ENCODE measurements at regions not wholly inside any gene's neighbourhood (a gene's known extent, or its start where the extent isn't known, plus 50 kb on each side); places are given as distances from the start of the nearest gene placed in this dataset.
A peak's percentile ranks its signal among the peaks of the same experiment; 100 is the strongest.

DNA sequence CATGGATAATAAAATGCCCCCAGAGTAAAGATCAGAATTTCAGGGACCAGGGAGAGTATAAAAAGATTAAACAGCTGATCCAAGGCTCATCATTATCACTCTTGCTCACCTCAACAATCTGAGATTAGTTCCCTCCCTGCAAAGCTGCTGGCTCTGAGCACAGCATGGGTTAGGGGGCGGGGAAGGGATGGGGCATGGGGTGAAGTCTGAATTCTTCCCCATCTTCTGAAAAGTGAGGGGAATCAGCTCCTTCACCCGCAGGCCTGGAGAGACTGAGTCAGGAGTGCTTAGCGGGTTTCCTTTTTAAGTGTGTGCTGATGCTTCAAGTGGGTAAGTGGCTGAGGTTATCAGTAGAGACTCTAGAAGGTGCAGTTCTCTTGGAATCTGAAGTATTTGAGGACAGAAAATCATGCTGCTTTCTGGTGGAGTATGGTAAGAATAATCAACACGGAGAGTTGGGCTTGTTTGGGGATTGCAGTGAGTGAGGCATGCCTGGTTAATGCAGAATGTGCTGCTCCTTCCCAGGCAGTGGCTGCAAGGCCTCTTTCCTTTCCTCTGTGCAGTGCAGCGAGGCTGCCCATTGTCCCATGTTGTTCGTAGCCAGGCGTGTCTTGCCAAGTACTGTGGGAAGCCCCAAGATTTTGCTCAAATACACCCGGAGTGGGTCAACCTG lies 59.2 kb upstream of the TRAK1 start:
- Mint-ChIP-seq H3K4me1 (peaks cover 63% of the 10 kb centered on the region), H3K4me3 (peak overlapping the region; percentile 37), H3K36me3 (peaks cover 28% of the 10 kb centered on the region), H3K9me3 (peaks cover 8% of the 10 kb centered on the region), H3K27me3 (ENCODE audit: insufficient read depth, low read depth) (peaks cover 19% of the 10 kb centered on the region), H3K27ac (peak overlapping the region; percentile 99)
- H3K4me1 ChIP-seq, result peaks cover 28% of the 10 kb centered on the region
- H3K27ac ChIP-seq, result peak overlapping the region; percentile 66
- peaks cover 67% of the 10 kb centered on the region for H3K79me2 ChIP-seq (ENCODE audit: low read depth)
- H3K36me3 ChIP-seq, result no peaks in the 10 kb centered on the region
- DNase-seq (ENCODE audit: low spot score), result peak; percentile 59
- no peak overlapping the region for H2AFZ ChIP-seq (replicated peaks)
- H3K4me3 ChIP-seq, result peak overlapping the region; percentile 0
- no peaks in the 10 kb centered on the region for H3K9me3 ChIP-seq (ENCODE audit: low read depth)
- peaks cover 43% of the 10 kb centered on the region for H4K20me1 ChIP-seq (ENCODE audit: low read depth)
- peak overlapping the region; percentile 55 for H3K4me2 ChIP-seq
- peaks cover 24% of the 10 kb centered on the region for H3F3A ChIP-seq (ENCODE audit: low read depth)
- no peaks in the 10 kb centered on the region for H3K27me3 ChIP-seq
- H3K9ac ChIP-seq, result no peak overlapping the region
- TF ChIP-seq EZH2phosphoT487 (IDR thresholded peaks at IDR 0.05) (no peak), EZH2 (IDR thresholded peaks at IDR 0.05) (no peak)
- TF ChIP-seq, protein P1, sequence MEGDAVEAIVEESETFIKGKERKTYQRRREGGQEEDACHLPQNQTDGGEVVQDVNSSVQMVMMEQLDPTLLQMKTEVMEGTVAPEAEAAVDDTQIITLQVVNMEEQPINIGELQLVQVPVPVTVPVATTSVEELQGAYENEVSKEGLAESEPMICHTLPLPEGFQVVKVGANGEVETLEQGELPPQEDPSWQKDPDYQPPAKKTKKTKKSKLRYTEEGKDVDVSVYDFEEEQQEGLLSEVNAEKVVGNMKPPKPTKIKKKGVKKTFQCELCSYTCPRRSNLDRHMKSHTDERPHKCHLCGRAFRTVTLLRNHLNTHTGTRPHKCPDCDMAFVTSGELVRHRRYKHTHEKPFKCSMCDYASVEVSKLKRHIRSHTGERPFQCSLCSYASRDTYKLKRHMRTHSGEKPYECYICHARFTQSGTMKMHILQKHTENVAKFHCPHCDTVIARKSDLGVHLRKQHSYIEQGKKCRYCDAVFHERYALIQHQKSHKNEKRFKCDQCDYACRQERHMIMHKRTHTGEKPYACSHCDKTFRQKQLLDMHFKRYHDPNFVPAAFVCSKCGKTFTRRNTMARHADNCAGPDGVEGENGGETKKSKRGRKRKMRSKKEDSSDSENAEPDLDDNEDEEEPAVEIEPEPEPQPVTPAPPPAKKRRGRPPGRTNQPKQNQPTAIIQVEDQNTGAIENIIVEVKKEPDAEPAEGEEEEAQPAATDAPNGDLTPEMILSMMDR (IDR thresholded peaks at IDR 0.05), result no peak

DNA sequence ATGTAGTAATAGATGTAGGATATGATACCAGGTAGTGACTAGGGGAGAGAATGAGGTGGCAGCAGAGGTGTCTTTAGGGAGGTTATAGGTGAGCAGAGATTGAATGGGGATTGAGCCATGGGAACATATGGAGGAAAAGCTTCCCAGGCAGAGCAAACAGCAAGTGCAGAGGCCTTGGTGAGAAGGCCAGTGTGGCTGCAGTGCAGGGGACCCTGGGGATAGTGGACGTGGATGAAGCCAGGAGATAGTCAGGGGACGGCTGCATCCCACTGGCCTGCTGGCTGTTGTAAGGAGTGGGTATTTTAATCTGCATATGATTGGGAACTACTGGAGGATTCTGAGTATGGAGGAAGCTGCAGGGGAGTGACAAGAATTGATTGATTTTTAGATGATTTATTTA lies 62.7 kb upstream of the TRAK1 start:
- Mint-ChIP-seq H3K27ac (peak overlapping the region; percentile 59), H3K4me1 (peaks cover 61% of the 10 kb centered on the region), H3K9me3 (peaks cover 8% of the 10 kb centered on the region), H3K27me3 (ENCODE audit: insufficient read depth, low read depth) (peaks cover 12% of the 10 kb centered on the region), H3K36me3 (peaks cover 11% of the 10 kb centered on the region), H3K4me3 (peak overlapping the region; percentile 14)
- peaks cover 56% of the 10 kb centered on the region for H3F3A ChIP-seq (ENCODE audit: low read depth)
- H3K9ac ChIP-seq, result no peak overlapping the region
- H3K9me3 ChIP-seq (ENCODE audit: low read depth), result no peaks in the 10 kb centered on the region
- H3K4me1 ChIP-seq, result peaks cover 52% of the 10 kb centered on the region
- peaks cover 13% of the 10 kb centered on the region for H4K20me1 ChIP-seq (ENCODE audit: low read depth)
- H2AFZ ChIP-seq (replicated peaks), result no peak overlapping the region
- no peak overlapping the region for H3K27ac ChIP-seq
- H3K79me2 ChIP-seq (ENCODE audit: low read depth), result peaks cover 64% of the 10 kb centered on the region
- H3K4me2 ChIP-seq, result no peak overlapping the region
- H3K4me3 ChIP-seq, result no peak overlapping the region
- TF ChIP-seq, protein P1 (IDR thresholded peaks at IDR 0.05), result no peak
- TF ChIP-seq EZH2 (IDR thresholded peaks at IDR 0.05) (no peak), EZH2phosphoT487 (IDR thresholded peaks at IDR 0.05) (no peak)
- DNase-seq (ENCODE audit: low spot score), result no peak
- no peaks in the 10 kb centered on the region for H3K27me3 ChIP-seq
- H3K36me3 ChIP-seq, result no peaks in the 10 kb centered on the region

DNA sequence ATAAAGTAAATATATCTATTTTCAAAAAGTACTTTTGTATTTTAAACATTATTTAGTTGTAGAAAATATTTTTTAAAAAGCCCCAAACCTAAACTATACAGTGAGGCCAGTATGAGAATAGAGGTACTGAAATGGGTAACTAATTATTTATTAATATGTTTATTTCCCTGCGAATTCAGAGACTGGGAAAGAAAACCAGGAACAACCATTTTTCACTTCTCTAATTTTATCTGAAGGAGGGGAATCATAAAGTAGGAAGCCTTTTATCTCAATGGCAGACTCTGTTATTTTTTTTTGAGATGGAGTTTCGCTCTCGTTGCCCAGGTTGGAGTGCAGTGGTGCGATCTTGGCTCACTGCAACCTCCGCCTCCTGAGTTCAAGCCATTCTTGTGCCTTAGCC lies 63.6 kb upstream of the TRAK1 start:
- Histone ChIP-seq H3K4me1 (peaks cover 53% of the 10 kb centered on the region), H3K79me2 (ENCODE audit: low read depth) (peaks cover 70% of the 10 kb centered on the region), H4K20me1 (ENCODE audit: low read depth) (peaks cover 5% of the 10 kb centered on the region), H3K36me3 (no peaks in the 10 kb centered on the region), H2AFZ (replicated peaks) (no peak overlapping the region), H3F3A (ENCODE audit: low read depth) (peaks cover 56% of the 10 kb centered on the region), H3K4me3 (no peak overlapping the region), H3K9ac (no peak overlapping the region), H3K27me3 (no peaks in the 10 kb centered on the region), H3K27ac (no peak overlapping the region), H3K9me3 (ENCODE audit: low read depth) (no peaks in the 10 kb centered on the region), H3K4me2 (no peak overlapping the region)
- Mint-ChIP-seq H3K4me3 (no peak overlapping the region), H3K9me3 (peaks cover 8% of the 10 kb centered on the region), H3K27me3 (ENCODE audit: insufficient read depth, low read depth) (peaks cover 7% of the 10 kb centered on the region), H3K27ac (no peak overlapping the region), H3K4me1 (peaks cover 59% of the 10 kb centered on the region), H3K36me3 (peaks cover 16% of the 10 kb centered on the region)
- TF ChIP-seq EZH2phosphoT487 (IDR thresholded peaks at IDR 0.05), result no peak
- TF ChIP-seq EZH2 (IDR thresholded peaks at IDR 0.05), result no peak
- TF ChIP-seq, protein P1 (IDR thresholded peaks at IDR 0.05), result no peak
- DNase-seq (ENCODE audit: low spot score), result no peak
